ENCODE measurements at regions not wholly inside any gene's neighbourhood (a gene's known extent, or its start where the extent isn't known, plus 50 kb on each side); places are given as distances from the start of the nearest gene placed in this dataset.

GRCh38 chr5:93300309-93300923 is 280.6 kb downstream of the NR2F1-AS1 start:
- no peak overlapping the region for H3K27ac Mint-ChIP-seq
- H3K4me1 Mint-ChIP-seq: no peaks in the 10 kb centered on the region
- H3K27me3 Mint-ChIP-seq: peaks cover 18% of the 10 kb centered on the region
- H3K9me3 Mint-ChIP-seq: no peaks in the 10 kb centered on the region
- H3K4me3 Mint-ChIP-seq: no peak overlapping the region
- H3K36me3 Mint-ChIP-seq: no peaks in the 10 kb centered on the region
- DNase-seq: no peak

- Mint-ChIP-seq H3K9me3 (no peaks in the 10 kb centered on the region), H3K36me3 (no peaks in the 10 kb centered on the region), H3K27ac (no peak overlapping the region), H3K27me3 (peaks cover 15% of the 10 kb centered on the region), H3K4me1 (no peaks in the 10 kb centered on the region), H3K4me3 (no peak overlapping the region)
- no peak for DNase-seq
Measured at GRCh38 chr5:93299681-93300308, 281.2 kb downstream of the NR2F1-AS1 start.

GRCh38 chr5:93297116-93297515 is 283.9 kb downstream of the NR2F1-AS1 start:
- Mint-ChIP-seq H3K36me3 (no peaks in the 10 kb centered on the region), H3K9me3 (no peaks in the 10 kb centered on the region), H3K4me1 (no peaks in the 10 kb centered on the region), H3K27me3 (peaks cover 8% of the 10 kb centered on the region), H3K27ac (no peak overlapping the region), H3K4me3 (no peak overlapping the region)
- no peak for DNase-seq

GRCh38 chr5:93296338-93296737 is 284.7 kb downstream of the NR2F1-AS1 start:
- Mint-ChIP-seq H3K36me3 (no peaks in the 10 kb centered on the region), H3K27ac (no peak overlapping the region), H3K4me3 (no peak overlapping the region), H3K4me1 (no peaks in the 10 kb centered on the region), H3K9me3 (no peaks in the 10 kb centered on the region), H3K27me3 (peaks cover 7% of the 10 kb centered on the region)
- no peak for DNase-seq

GRCh38 chr5:93294996-93295395 is 286.0 kb downstream of the NR2F1-AS1 start:
- H3K9me3 Mint-ChIP-seq: no peaks in the 10 kb centered on the region
- no peak overlapping the region for H3K27ac Mint-ChIP-seq
- no peaks in the 10 kb centered on the region for H3K4me1 Mint-ChIP-seq
- DNase-seq: no peak
- peaks cover 3% of the 10 kb centered on the region for H3K27me3 Mint-ChIP-seq
- H3K36me3 Mint-ChIP-seq: no peaks in the 10 kb centered on the region
- H3K4me3 Mint-ChIP-seq: no peak overlapping the region

GRCh38 chr5:93294199-93294598 is 286.8 kb downstream of the NR2F1-AS1 start:
- Mint-ChIP-seq H3K4me3 (no peak overlapping the region), H3K9me3 (no peaks in the 10 kb centered on the region), H3K4me1 (no peaks in the 10 kb centered on the region), H3K27ac (no peak overlapping the region), H3K27me3 (no peaks in the 10 kb centered on the region), H3K36me3 (no peaks in the 10 kb centered on the region)
- DNase-seq: no peak

- H3K9me3 Mint-ChIP-seq: peaks cover 10% of the 10 kb centered on the region
- H3K36me3 Mint-ChIP-seq: no peaks in the 10 kb centered on the region
- H3K4me1 Mint-ChIP-seq: no peaks in the 10 kb centered on the region
- H3K27ac Mint-ChIP-seq: no peak overlapping the region
- H3K27me3 Mint-ChIP-seq: no peaks in the 10 kb centered on the region
- no peak for DNase-seq
- no peak overlapping the region for H3K4me3 Mint-ChIP-seq
Measured at GRCh38 chr5:93289942-93290341, 291.1 kb downstream of the NR2F1-AS1 start.

GRCh38 chr5:93285461-93285860 is 295.6 kb downstream of the NR2F1-AS1 start:
- no peaks in the 10 kb centered on the region for H3K36me3 Mint-ChIP-seq
- H3K27ac Mint-ChIP-seq: no peak overlapping the region
- no peaks in the 10 kb centered on the region for H3K4me1 Mint-ChIP-seq

GRCh38 chr5:93281980-93282772 is 298.8 kb downstream of the NR2F1-AS1 start:
- no peak for DNase-seq
- Mint-ChIP-seq H3K27ac (no peak overlapping the region), H3K4me1 (no peaks in the 10 kb centered on the region), H3K4me3 (no peak overlapping the region), H3K27me3 (no peaks in the 10 kb centered on the region), H3K9me3 (peaks cover 9% of the 10 kb centered on the region), H3K36me3 (no peaks in the 10 kb centered on the region)

More at GRCh38 chr5:93285461-93285860, 295.6 kb downstream of the NR2F1-AS1 start:
- Mint-ChIP-seq H3K9me3 (peaks cover 10% of the 10 kb centered on the region), H3K4me3 (no peak overlapping the region), H3K27me3 (no peaks in the 10 kb centered on the region)
- DNase-seq: no peak

- Mint-ChIP-seq H3K36me3 (no peaks in the 10 kb centered on the region), H3K27ac (no peak overlapping the region), H3K4me1 (no peaks in the 10 kb centered on the region), H3K9me3 (no peaks in the 10 kb centered on the region), H3K27me3 (no peaks in the 10 kb centered on the region), H3K4me3 (no peak overlapping the region)
- no peak for DNase-seq
Measured at GRCh38 chr5:93280518-93280917, 300.5 kb downstream of the NR2F1-AS1 start.

- Mint-ChIP-seq H3K27ac (no peak overlapping the region), H3K4me3 (no peak overlapping the region)
Measured at GRCh38 chr5:93279296-93279963, 301.6 kb downstream of the NR2F1-AS1 start.

GRCh38 chr5:93278896-93279295 is 302.1 kb downstream of the NR2F1-AS1 start:
- H3K27ac Mint-ChIP-seq: no peak overlapping the region
- no peaks in the 10 kb centered on the region for H3K4me1 Mint-ChIP-seq
- no peaks in the 10 kb centered on the region for H3K9me3 Mint-ChIP-seq
- H3K36me3 Mint-ChIP-seq: no peaks in the 10 kb centered on the region
- H3K4me3 Mint-ChIP-seq: no peak overlapping the region
- no peaks in the 10 kb centered on the region for H3K27me3 Mint-ChIP-seq
- no peak for DNase-seq

More at GRCh38 chr5:93279296-93279963, 301.6 kb downstream of the NR2F1-AS1 start:
- no peak for DNase-seq
- Mint-ChIP-seq H3K4me1 (no peaks in the 10 kb centered on the region), H3K9me3 (no peaks in the 10 kb centered on the region), H3K36me3 (no peaks in the 10 kb centered on the region), H3K27me3 (no peaks in the 10 kb centered on the region)

GRCh38 chr5:93277051-93277450 is 304.0 kb downstream of the NR2F1-AS1 start:
- no peak for DNase-seq
- Mint-ChIP-seq H3K4me3 (no peak overlapping the region), H3K9me3 (no peaks in the 10 kb centered on the region), H3K27me3 (no peaks in the 10 kb centered on the region), H3K36me3 (no peaks in the 10 kb centered on the region), H3K27ac (no peak overlapping the region), H3K4me1 (no peaks in the 10 kb centered on the region)

GRCh38 chr5:93275376-93275775 is 305.6 kb downstream of the NR2F1-AS1 start:
- Mint-ChIP-seq H3K27me3 (no peaks in the 10 kb centered on the region), H3K4me3 (no peak overlapping the region), H3K27ac (no peak overlapping the region), H3K36me3 (no peaks in the 10 kb centered on the region), H3K4me1 (no peaks in the 10 kb centered on the region), H3K9me3 (no peaks in the 10 kb centered on the region)
- DNase-seq: no peak

GRCh38 chr5:93274291-93274690 is 306.7 kb downstream of the NR2F1-AS1 start:
- Mint-ChIP-seq H3K9me3 (no peaks in the 10 kb centered on the region), H3K27me3 (no peaks in the 10 kb centered on the region), H3K27ac (no peak overlapping the region), H3K4me1 (no peaks in the 10 kb centered on the region), H3K36me3 (no peaks in the 10 kb centered on the region), H3K4me3 (no peak overlapping the region)
- DNase-seq: no peak

All from activated naive CD8-positive, alpha-beta T cell treated with anti-CD3 and anti-CD28 coated beads for 36 hours (primary cell).